ENCODE measurements at regions not wholly inside any gene's neighbourhood (a gene's known extent, or its start where the extent isn't known, plus 50 kb on each side); places are given as distances from the start of the nearest gene placed in this dataset.

DNA sequence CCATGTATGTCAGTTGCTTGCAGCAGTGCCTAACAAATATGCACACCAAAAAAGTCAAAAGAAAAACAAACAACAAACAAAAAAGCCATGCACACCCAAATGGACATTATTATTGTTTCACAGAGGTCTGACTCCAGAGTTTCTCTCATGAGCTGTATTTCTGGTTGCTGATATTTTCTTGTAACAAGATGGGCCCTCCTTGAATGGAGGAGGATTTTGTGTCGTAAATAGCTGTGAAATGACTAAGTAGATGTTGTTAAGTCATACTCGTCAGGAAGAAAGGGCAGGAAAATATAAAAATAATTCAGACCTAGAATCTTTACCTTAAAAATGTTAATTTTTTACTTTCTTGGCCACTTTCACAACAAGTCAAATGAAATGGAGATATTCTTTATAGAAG is 96.0 kb downstream of the PLEKHG1 start:
- no peak for TF ChIP-seq POLR2A (IDR thresholded peaks at IDR 0.05; ENCODE audit: low read depth, low read length)
- no peak for TF ChIP-seq TAF1 (IDR thresholded peaks at IDR 0.05; ENCODE audit: borderline replicate concordance, low read depth, low read length)
- no peak for TF ChIP-seq POLR2AphosphoS5 (IDR thresholded peaks at IDR 0.05; ENCODE audit: low read depth, low read length)

All from GM12892 (cell line).